ENCODE measurements at regions not wholly inside any gene's neighbourhood (a gene's known extent, or its start where the extent isn't known, plus 50 kb on each side); places are given as distances from the start of the nearest gene placed in this dataset.
"Not testable (repeated sequence)": the region's sequence is repeated elsewhere in the genome, so short reads cannot be mapped to it uniquely, and the experiment has no call there.

- intact Hi-C loops (cut with DNase I): no loop called here
- ATAC-seq (no peak), DNase-seq (no peak)
- Histone ChIP-seq H3K27ac (ENCODE audit: low read length) (no peak overlapping the region), H3K27me3 (ENCODE audit: control insufficient read depth, insufficient read depth) (no peaks in the 10 kb centered on the region), H3K4me1 (ENCODE audit: control insufficient read depth, insufficient read depth, low read length) (no peaks in the 10 kb centered on the region), H3K9me3 (ENCODE audit: control insufficient read depth, low read length) (no peaks in the 10 kb centered on the region), H3K4me3 (ENCODE audit: low read length) (no peak overlapping the region)
- 82% methylated on average over 3 of the region's 3 CpGs for WGBS
Measured at GRCh38 chr1:222204475-222204874, 343.4 kb downstream of the HHIPL2 start.

- Histone ChIP-seq H3K4me3 (ENCODE audit: low read length) (no peak overlapping the region), H3K9me3 (ENCODE audit: control insufficient read depth, low read length) (no peaks in the 10 kb centered on the region), H3K27me3 (ENCODE audit: control insufficient read depth, insufficient read depth) (no peaks in the 10 kb centered on the region), H3K27ac (ENCODE audit: low read length) (no peak overlapping the region), H3K4me1 (ENCODE audit: control insufficient read depth, insufficient read depth, low read length) (no peaks in the 10 kb centered on the region)
- DNase-seq (no peak), ATAC-seq (no peak)
- WGBS: 58% methylated on average over 2 of the region's 2 CpGs
- intact Hi-C loops (cut with DNase I): no loop called here
Measured at GRCh38 chr1:222202831-222203230, 345.1 kb downstream of the HHIPL2 start.

GRCh38 chr1:222196736-222197135 lies 351.2 kb downstream of the HHIPL2 start:
- ATAC-seq (no peak), DNase-seq (no peak)
- intact Hi-C loops (cut with DNase I): no loop called here
- Histone ChIP-seq H3K27me3 (ENCODE audit: control insufficient read depth, insufficient read depth) (no peaks in the 10 kb centered on the region), H3K4me3 (ENCODE audit: low read length) (no peak overlapping the region), H3K4me1 (ENCODE audit: control insufficient read depth, insufficient read depth, low read length) (no peaks in the 10 kb centered on the region), H3K27ac (ENCODE audit: low read length) (no peak overlapping the region), H3K9me3 (ENCODE audit: control insufficient read depth, low read length) (no peaks in the 10 kb centered on the region)
- WGBS: 58% methylated on average over 4 of the region's 4 CpGs

GRCh38 chr1:222196288-222196687 lies 351.6 kb downstream of the HHIPL2 start:
- intact Hi-C loops (cut with DNase I): no loop called here
- ATAC-seq (no peak), DNase-seq (no peak)
- H3K4me3 ChIP-seq (ENCODE audit: low read length): no peak overlapping the region
- H3K4me1 ChIP-seq (ENCODE audit: control insufficient read depth, insufficient read depth, low read length): no peaks in the 10 kb centered on the region
- H3K27me3 ChIP-seq (ENCODE audit: control insufficient read depth, insufficient read depth): no peaks in the 10 kb centered on the region
- no peak overlapping the region for H3K27ac ChIP-seq (ENCODE audit: low read length)
- no peaks in the 10 kb centered on the region for H3K9me3 ChIP-seq (ENCODE audit: control insufficient read depth, low read length)

GRCh38 chr1:222195857-222196256 lies 352.0 kb downstream of the HHIPL2 start:
- Histone ChIP-seq H3K9me3 (ENCODE audit: control insufficient read depth, low read length) (no peaks in the 10 kb centered on the region), H3K27ac (ENCODE audit: low read length) (no peak overlapping the region), H3K4me1 (ENCODE audit: control insufficient read depth, insufficient read depth, low read length) (no peaks in the 10 kb centered on the region), H3K4me3 (ENCODE audit: low read length) (no peak overlapping the region), H3K27me3 (ENCODE audit: control insufficient read depth, insufficient read depth) (no peaks in the 10 kb centered on the region)
- ATAC-seq (no peak), DNase-seq (no peak)
- intact Hi-C loops (cut with DNase I): no loop called here
- WGBS: 72% methylated on average over 4 of the region's 4 CpGs

GRCh38 chr1:222189218-222189617 lies 358.7 kb downstream of the HHIPL2 start:
- Histone ChIP-seq H3K27me3 (ENCODE audit: control insufficient read depth, insufficient read depth) (no peaks in the 10 kb centered on the region), H3K9me3 (ENCODE audit: control insufficient read depth, low read length) (no peaks in the 10 kb centered on the region), H3K4me3 (ENCODE audit: low read length) (no peak overlapping the region), H3K4me1 (ENCODE audit: control insufficient read depth, insufficient read depth, low read length) (no peaks in the 10 kb centered on the region), H3K27ac (ENCODE audit: low read length) (no peak overlapping the region)
- intact Hi-C loops (cut with DNase I): no loop called here
- no peak for ATAC-seq
- DNase-seq: no peak
- 88% methylated on average over 1 of the region's 1 CpG for WGBS

GRCh38 chr1:222187566-222188332 lies 360.2 kb downstream of the HHIPL2 start:
- Histone ChIP-seq H3K4me3 (ENCODE audit: low read length) (no peak overlapping the region), H3K27me3 (ENCODE audit: control insufficient read depth, insufficient read depth) (no peaks in the 10 kb centered on the region), H3K27ac (ENCODE audit: low read length) (no peak overlapping the region), H3K9me3 (ENCODE audit: control insufficient read depth, low read length) (no peaks in the 10 kb centered on the region), H3K4me1 (ENCODE audit: control insufficient read depth, insufficient read depth, low read length) (no peaks in the 10 kb centered on the region)
- intact Hi-C loops (cut with DNase I): no loop called here
- 88% methylated on average over 6 of the region's 6 CpGs for WGBS
- no peak for DNase-seq
- no peak for ATAC-seq

- Histone ChIP-seq H3K9me3 (ENCODE audit: control insufficient read depth, low read length) (no peaks in the 10 kb centered on the region), H3K27ac (ENCODE audit: low read length) (no peak overlapping the region), H3K4me3 (ENCODE audit: low read length) (no peak overlapping the region), H3K4me1 (ENCODE audit: control insufficient read depth, insufficient read depth, low read length) (no peaks in the 10 kb centered on the region), H3K27me3 (ENCODE audit: control insufficient read depth, insufficient read depth) (no peaks in the 10 kb centered on the region)
- ATAC-seq (no peak), DNase-seq (no peak)
- intact Hi-C loops (cut with DNase I): no loop called here
Measured at GRCh38 chr1:222182641-222183040, 365.3 kb downstream of the HHIPL2 start.

GRCh38 chr1:222181191-222181590 lies 366.7 kb downstream of the HHIPL2 start:
- intact Hi-C loops (cut with DNase I): no loop called here
- 65% methylated on average over 1 of the region's 1 CpG for WGBS
- ATAC-seq: no peak
- H3K4me3 ChIP-seq (ENCODE audit: low read length): no peak overlapping the region
- no peaks in the 10 kb centered on the region for H3K9me3 ChIP-seq (ENCODE audit: control insufficient read depth, low read length)
- H3K27ac ChIP-seq (ENCODE audit: low read length): no peak overlapping the region
- no peak for DNase-seq
- H3K4me1 ChIP-seq (ENCODE audit: control insufficient read depth, insufficient read depth, low read length): no peaks in the 10 kb centered on the region
- no peaks in the 10 kb centered on the region for H3K27me3 ChIP-seq (ENCODE audit: control insufficient read depth, insufficient read depth)

- intact Hi-C loops (cut with DNase I): loop anchor here in 2 of 4 donors (10.0 kb wide), 2 partner anchors 63 to 643 kb away; no protein-coding TSS in a partner anchor
- not testable (repeated sequence) for H3K9me3 ChIP-seq (ENCODE audit: control insufficient read depth, low read length); H3K4me1 ChIP-seq (ENCODE audit: control insufficient read depth, insufficient read depth, low read length); H3K27ac ChIP-seq (ENCODE audit: low read length); DNase-seq; H3K27me3 ChIP-seq (ENCODE audit: control insufficient read depth, insufficient read depth); H3K4me3 ChIP-seq (ENCODE audit: low read length); ATAC-seq
- WGBS: 74% methylated on average over 4 of the region's 4 CpGs
Measured at GRCh38 chr1:222177496-222177895, 370.4 kb downstream of the HHIPL2 start.

- H3K4me1 ChIP-seq (ENCODE audit: control insufficient read depth, insufficient read depth, low read length): no peaks in the 10 kb centered on the region
- ATAC-seq (peak in 1 of 2 donors; percentile 38), DNase-seq (no peak)
- no peak overlapping the region for H3K4me3 ChIP-seq (ENCODE audit: low read length)
- intact Hi-C loops (cut with DNase I): loop anchor here in 2 of 4 donors (10.0 kb wide), 2 partner anchors 56 to 636 kb away; no protein-coding TSS in a partner anchor
- no peak overlapping the region for H3K27ac ChIP-seq (ENCODE audit: low read length)
- H3K27me3 ChIP-seq (ENCODE audit: control insufficient read depth, insufficient read depth): no peaks in the 10 kb centered on the region
- H3K9me3 ChIP-seq (ENCODE audit: control insufficient read depth, low read length): no peaks in the 10 kb centered on the region
- 42% methylated on average over 2 of the region's 2 CpGs for WGBS
Measured at GRCh38 chr1:222171005-222171404, 376.9 kb downstream of the HHIPL2 start.

- WGBS: 88% methylated on average over 1 of the region's 1 CpG
- intact Hi-C loops (cut with DNase I): loop anchor here in 2 of 4 donors (10.0 kb wide), 2 partner anchors 424 to 624 kb away; partner anchors contain the start of gene DUSP10 (in 1 of the 2)
- ATAC-seq: no peak
Measured at GRCh38 chr1:222168621-222169020, 379.3 kb downstream of the HHIPL2 start.

More at GRCh38 chr1:222168621-222169020, 379.3 kb downstream of the HHIPL2 start:
- H3K27ac ChIP-seq (ENCODE audit: low read length): no peak overlapping the region
- no peaks in the 10 kb centered on the region for H3K27me3 ChIP-seq (ENCODE audit: control insufficient read depth, insufficient read depth)
- H3K9me3 ChIP-seq (ENCODE audit: control insufficient read depth, low read length): no peaks in the 10 kb centered on the region
- H3K4me3 ChIP-seq (ENCODE audit: low read length): no peak overlapping the region
- H3K4me1 ChIP-seq (ENCODE audit: control insufficient read depth, insufficient read depth, low read length): no peaks in the 10 kb centered on the region
- DNase-seq: no peak
